BE2C (cell line): ENCODE measurements at regions not wholly inside any gene's neighbourhood (a gene's known extent, or its start where the extent isn't known, plus 50 kb on each side); places are given as distances from the start of the nearest gene placed in this dataset.
"Not testable (repeated sequence)": the region's sequence is repeated elsewhere in the genome, so short reads cannot be mapped to it uniquely, and the experiment has no call there.

ENCODE experiments used
- DNase-seq: peaks from one replicate; pipeline ENCODE4 v3.0.0-alpha.2; 2020
- H3K27me3 ChIP-seq: fragments of 250-450 bp; sonication (Bioruptor Pico); 2 replicates; pipeline ENCODE4 v1.5.1; 2020; ENCODE audit warnings: mild to moderate bottlenecking
- H3K36me3 ChIP-seq: fragments of 250-450 bp; sonication (Bioruptor Pico); 2 replicates; pipeline ENCODE4 v1.5.1; 2020; ENCODE audit warnings: mild to moderate bottlenecking
- H3K4me1 ChIP-seq: fragments of 250-450 bp; sonication (Bioruptor Pico); 2 replicates; pipeline ENCODE4 v1.5.1; 2020
- H3K4me3 ChIP-seq: 2 replicates; pipeline ENCODE4 v1.5.1; 2011; ENCODE audit warnings: low read depth, low read length
- H3K9me3 ChIP-seq: fragments of 250-450 bp; sonication (Bioruptor Pico); 2 replicates; pipeline ENCODE4 v1.5.1; 2020
- CTCF ChIP-seq: IDR thresholded peaks from 2 replicates; pipeline ENCODE4 v1.5.1; 2012; ENCODE audit warnings: mild to moderate bottlenecking, low read depth, low read length

- no peak for TF ChIP-seq CTCF
Observed at GRCh38 chr6:14384175-14384949, 266.8 kb downstream of the CD83 start.

GRCh38 chr6:14386263-14386662, 268.7 kb downstream of the CD83 start:
- Histone ChIP-seq H3K36me3 (no peaks in the 10 kb centered on the region), H3K9me3 (no peaks in the 10 kb centered on the region), H3K4me3 (no peak overlapping the region), H3K4me1 (no peaks in the 10 kb centered on the region), H3K27me3 (no peaks in the 10 kb centered on the region)
- no peak for TF ChIP-seq CTCF
- no peak for DNase-seq

More at GRCh38 chr6:14384175-14384949, 266.8 kb downstream of the CD83 start:
- Histone ChIP-seq H3K9me3 (no peaks in the 10 kb centered on the region), H3K4me3 (no peak overlapping the region), H3K4me1 (no peaks in the 10 kb centered on the region), H3K27me3 (no peaks in the 10 kb centered on the region), H3K36me3 (no peaks in the 10 kb centered on the region)
- no peak for DNase-seq

GRCh38 chr6:14386668-14387067, 269.1 kb downstream of the CD83 start:
- Histone ChIP-seq H3K4me1 (no peaks in the 10 kb centered on the region), H3K27me3 (no peaks in the 10 kb centered on the region), H3K9me3 (no peaks in the 10 kb centered on the region), H3K4me3 (no peak overlapping the region), H3K36me3 (no peaks in the 10 kb centered on the region)
- TF ChIP-seq CTCF: no peak
- no peak for DNase-seq

GRCh38 chr6:14388371-14388770, 270.8 kb downstream of the CD83 start:
- Histone ChIP-seq H3K4me3 (no peak overlapping the region), H3K36me3 (no peaks in the 10 kb centered on the region), H3K9me3 (no peaks in the 10 kb centered on the region), H3K27me3 (no peaks in the 10 kb centered on the region), H3K4me1 (no peaks in the 10 kb centered on the region)
- DNase-seq: no peak
- no peak for TF ChIP-seq CTCF

- H3K4me3 ChIP-seq, DNase-seq, H3K4me1 ChIP-seq, H3K27me3 ChIP-seq, H3K36me3 ChIP-seq, H3K9me3 ChIP-seq: not testable (repeated sequence)
Observed at GRCh38 chr6:14389776-14390175, 272.2 kb downstream of the CD83 start.

GRCh38 chr6:14390805-14391204, 273.2 kb downstream of the CD83 start:
- Histone ChIP-seq H3K4me1 (no peaks in the 10 kb centered on the region), H3K36me3 (no peaks in the 10 kb centered on the region), H3K27me3 (no peaks in the 10 kb centered on the region), H3K9me3 (no peaks in the 10 kb centered on the region), H3K4me3 (no peak overlapping the region)
- TF ChIP-seq CTCF: no peak
- DNase-seq: no peak
